ENCODE measurements at regions not wholly inside any gene's neighbourhood (a gene's known extent, or its start where the extent isn't known, plus 50 kb on each side); places are given as distances from the start of the nearest gene placed in this dataset.
"Not testable (repeated sequence)": the region's sequence is repeated elsewhere in the genome, so short reads cannot be mapped to it uniquely, and the experiment has no call there.

DNA sequence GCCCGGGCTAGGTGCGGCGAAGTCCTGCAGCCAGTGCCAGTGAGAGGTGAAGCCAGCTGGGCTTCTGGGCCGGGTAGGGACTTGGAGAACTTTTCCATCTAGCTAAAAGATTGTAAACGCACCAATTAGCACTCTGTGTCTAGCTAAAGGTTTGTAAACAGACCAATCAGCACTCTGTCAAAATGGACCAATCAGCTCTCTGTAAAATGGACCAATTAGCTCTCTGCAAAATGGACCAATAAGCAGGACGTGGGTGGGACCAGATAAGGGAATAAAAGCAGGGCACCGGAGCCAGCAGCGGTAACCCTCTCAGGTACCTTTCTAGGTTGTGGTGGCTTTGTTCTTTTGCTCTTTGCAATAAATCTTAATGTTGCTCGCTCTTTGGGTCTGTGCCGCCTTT is 195.1 kb downstream of the ANKRD30BL start:
- TF ChIP-seq, protein P1, sequence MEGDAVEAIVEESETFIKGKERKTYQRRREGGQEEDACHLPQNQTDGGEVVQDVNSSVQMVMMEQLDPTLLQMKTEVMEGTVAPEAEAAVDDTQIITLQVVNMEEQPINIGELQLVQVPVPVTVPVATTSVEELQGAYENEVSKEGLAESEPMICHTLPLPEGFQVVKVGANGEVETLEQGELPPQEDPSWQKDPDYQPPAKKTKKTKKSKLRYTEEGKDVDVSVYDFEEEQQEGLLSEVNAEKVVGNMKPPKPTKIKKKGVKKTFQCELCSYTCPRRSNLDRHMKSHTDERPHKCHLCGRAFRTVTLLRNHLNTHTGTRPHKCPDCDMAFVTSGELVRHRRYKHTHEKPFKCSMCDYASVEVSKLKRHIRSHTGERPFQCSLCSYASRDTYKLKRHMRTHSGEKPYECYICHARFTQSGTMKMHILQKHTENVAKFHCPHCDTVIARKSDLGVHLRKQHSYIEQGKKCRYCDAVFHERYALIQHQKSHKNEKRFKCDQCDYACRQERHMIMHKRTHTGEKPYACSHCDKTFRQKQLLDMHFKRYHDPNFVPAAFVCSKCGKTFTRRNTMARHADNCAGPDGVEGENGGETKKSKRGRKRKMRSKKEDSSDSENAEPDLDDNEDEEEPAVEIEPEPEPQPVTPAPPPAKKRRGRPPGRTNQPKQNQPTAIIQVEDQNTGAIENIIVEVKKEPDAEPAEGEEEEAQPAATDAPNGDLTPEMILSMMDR (IDR thresholded peaks at IDR 0.05; ENCODE audit: insufficient read depth, low read depth, low read length) = not testable (repeated sequence)
- not testable (repeated sequence) for TF ChIP-seq EZH2 (IDR thresholded peaks at IDR 0.05; ENCODE audit: insufficient read depth, low read length)

All from astrocyte (in vitro differentiated cells and primary cell).